Posterior vena cava (tissue), 2 donors: ENCODE measurements at regions not wholly inside any gene's neighbourhood (a gene's known extent, or its start where the extent isn't known, plus 50 kb on each side); places are given as distances from the start of the nearest gene placed in this dataset.

Experiments
- DNase-seq: peaks from one replicate; pipeline ENCODE4 v3.0.0-alpha.2; 2020; ENCODE audit warnings: low spot score
- intact Hi-C, 2 donors: fragments of 100-400 bp; cut with DNase I; formaldehyde crosslinking; loops; one replicate each; pipeline versions ENCODE4 v1.14.1 to v1.14.2; 2022 to 2023
- donor health status: DM: yes; HTN: yes; CAD: no.
- donor health status: DM: yes; HTN: yes; CAD: no.

GRCh38 chr4:121451310-121451709 lies 70.5 kb upstream of the QRFPR start:
- no peak for DNase-seq
- intact Hi-C loops = no loop called here

- intact Hi-C loops = no loop called here
These were observed 68.6 kb upstream of the QRFPR start for GRCh38 chr4:121449416-121449815.

GRCh38 chr4:121448231-121448630 lies 67.4 kb upstream of the QRFPR start:
- intact Hi-C loops = no loop called here

More at GRCh38 chr4:121449416-121449815, 68.6 kb upstream of the QRFPR start:
- no peak for DNase-seq

GRCh38 chr4:121439669-121440068 lies 58.9 kb upstream of the QRFPR start:
- DNase-seq = no peak
- intact Hi-C loops = no loop called here

More at GRCh38 chr4:121448231-121448630, 67.4 kb upstream of the QRFPR start:
- DNase-seq = no peak
